OCI-LY3 (cell line): ENCODE measurements at regions not wholly inside any gene's neighbourhood (a gene's known extent, or its start where the extent isn't known, plus 50 kb on each side); places are given as distances from the start of the nearest gene placed in this dataset.

ENCODE experiments used
- EZH2phosphoT487 ChIP-seq: fragments of 200-600 bp; shearing (Covaris generic); IDR thresholded peaks from 2 replicates; pipeline ENCODE4 v1.6.1; 2018; ENCODE audit warnings: antibody characterized with exemption, mixed run types, low read depth
- TF ChIP-seq, protein P1 (sequence below): fragments of 200-600, 300-600 bp; sonication (generic); IDR thresholded peaks from 2 replicates; pipeline ENCODE4 v1.5.1; 2014; ENCODE audit warnings: antibody characterized with exemption, low read length, low read depth

DNA sequence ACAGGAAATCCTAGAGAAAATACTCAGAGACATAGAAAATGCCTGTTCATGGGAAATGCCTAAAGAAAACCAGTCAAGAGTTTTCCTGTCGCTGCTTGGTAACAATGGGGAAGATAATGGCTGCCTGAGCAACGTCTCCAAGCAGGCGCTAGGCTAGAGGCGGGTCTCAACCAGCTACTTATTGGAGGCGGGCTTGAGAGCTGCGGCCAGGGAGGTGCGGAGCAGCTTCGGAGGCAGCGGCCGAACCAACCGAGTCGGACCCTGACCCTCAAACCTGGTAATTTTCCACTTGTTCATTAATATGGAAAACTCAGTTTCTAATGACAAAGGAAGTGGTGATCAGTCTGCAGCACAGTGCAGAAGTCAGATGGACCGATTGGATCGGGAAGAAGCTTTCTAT, 173.1 kb downstream of the DTWD1 start:
- TF ChIP-seq, protein P1, sequence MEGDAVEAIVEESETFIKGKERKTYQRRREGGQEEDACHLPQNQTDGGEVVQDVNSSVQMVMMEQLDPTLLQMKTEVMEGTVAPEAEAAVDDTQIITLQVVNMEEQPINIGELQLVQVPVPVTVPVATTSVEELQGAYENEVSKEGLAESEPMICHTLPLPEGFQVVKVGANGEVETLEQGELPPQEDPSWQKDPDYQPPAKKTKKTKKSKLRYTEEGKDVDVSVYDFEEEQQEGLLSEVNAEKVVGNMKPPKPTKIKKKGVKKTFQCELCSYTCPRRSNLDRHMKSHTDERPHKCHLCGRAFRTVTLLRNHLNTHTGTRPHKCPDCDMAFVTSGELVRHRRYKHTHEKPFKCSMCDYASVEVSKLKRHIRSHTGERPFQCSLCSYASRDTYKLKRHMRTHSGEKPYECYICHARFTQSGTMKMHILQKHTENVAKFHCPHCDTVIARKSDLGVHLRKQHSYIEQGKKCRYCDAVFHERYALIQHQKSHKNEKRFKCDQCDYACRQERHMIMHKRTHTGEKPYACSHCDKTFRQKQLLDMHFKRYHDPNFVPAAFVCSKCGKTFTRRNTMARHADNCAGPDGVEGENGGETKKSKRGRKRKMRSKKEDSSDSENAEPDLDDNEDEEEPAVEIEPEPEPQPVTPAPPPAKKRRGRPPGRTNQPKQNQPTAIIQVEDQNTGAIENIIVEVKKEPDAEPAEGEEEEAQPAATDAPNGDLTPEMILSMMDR, result no peak
- no peak for TF ChIP-seq EZH2phosphoT487
